ENCODE measurements at regions not wholly inside any gene's neighbourhood (a gene's known extent, or its start where the extent isn't known, plus 50 kb on each side); places are given as distances from the start of the nearest gene placed in this dataset.

DNA sequence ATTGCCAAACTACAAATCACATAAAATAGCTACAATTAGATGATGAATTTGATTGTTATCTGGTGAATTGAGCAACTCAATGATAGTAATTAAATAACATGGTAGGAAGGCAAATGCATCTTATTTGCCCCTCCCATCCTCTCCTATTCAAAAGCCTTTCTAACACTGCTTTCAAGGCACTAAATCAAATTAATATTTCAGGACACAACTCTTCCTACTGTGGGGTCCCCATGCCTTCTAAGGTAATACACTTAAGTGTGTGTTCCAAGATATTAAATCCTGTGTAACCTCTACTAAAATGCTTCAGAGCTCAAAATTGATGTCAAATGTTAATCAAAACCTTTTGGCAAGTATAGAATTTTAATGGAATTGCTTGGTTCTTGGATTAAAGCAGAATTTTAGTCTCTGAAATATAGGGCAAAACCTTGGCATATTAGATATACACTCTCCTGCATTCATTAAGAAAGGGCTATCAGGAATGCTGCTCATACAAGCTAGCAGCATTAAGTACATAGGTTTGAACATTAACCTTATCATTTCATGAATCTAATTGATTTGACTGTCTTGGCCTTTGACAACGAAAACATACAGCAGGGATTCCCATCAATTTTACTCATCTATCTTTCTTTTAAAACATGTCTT is 371.8 kb upstream of the GALNTL6 start:
- ChIA-PET POLR2A (no interaction called here), CTCF (interaction anchor here (0.6 kb wide), 1 partner anchor 137 kb away, joined by 4 read pairs; no protein-coding TSS in a partner anchor)
- peaks cover 5% of the 10 kb centered on the region; the same call in 1 of the 2 replicates for H3K9me3 ChIP-seq (ENCODE audit: control insufficient read depth, insufficient read depth, low read length)
- no peaks in the 10 kb centered on the region for H3K27me3 ChIP-seq (ENCODE audit: control insufficient read depth, insufficient read depth, low read length)
- H3K27ac ChIP-seq (ENCODE audit: low read depth, low read length), result no peak overlapping the region
- no peak for DNase-seq (ENCODE audit: low read depth, low spot score)
- H3K4me3 ChIP-seq (ENCODE audit: low read depth, low read length), result no peak overlapping the region
- TF ChIP-seq CTCF (IDR thresholded peaks at IDR 0.05; ENCODE audit: low read depth, low read length), result no peak

DNA sequence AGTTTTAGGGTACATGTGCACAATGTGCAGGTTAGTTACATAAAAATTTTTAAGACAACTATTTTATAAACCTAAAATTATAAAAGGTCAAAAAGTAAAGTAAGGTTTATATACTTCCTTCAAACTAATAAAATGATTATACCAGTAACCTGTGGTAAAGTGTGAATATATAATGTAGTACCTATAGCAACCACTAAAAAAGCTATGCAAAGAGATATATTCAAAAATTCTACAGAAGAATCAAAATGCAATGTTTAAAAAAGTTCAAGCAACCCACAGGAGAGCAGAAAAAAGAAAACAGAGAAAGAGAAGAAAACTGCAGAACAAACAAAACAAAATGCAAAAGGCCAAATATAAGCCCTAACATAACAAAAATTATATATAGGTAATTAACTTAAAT is 379.5 kb upstream of the GALNTL6 start:
- ChIA-PET CTCF (no interaction called here), POLR2A (no interaction called here)

GRCh38 chr4:171432536-171432935 is 380.7 kb upstream of the GALNTL6 start:
- Histone ChIP-seq H3K4me3 (ENCODE audit: low read depth, low read length) (no peak overlapping the region), H3K27me3 (ENCODE audit: control insufficient read depth, insufficient read depth, low read length) (no peaks in the 10 kb centered on the region), H3K9me3 (ENCODE audit: control insufficient read depth, insufficient read depth, low read length) (no peaks in the 10 kb centered on the region), H3K27ac (ENCODE audit: low read depth, low read length) (no peak overlapping the region)
- DNase-seq (ENCODE audit: low read depth, low spot score), result no peak
- CTCF ChIA-PET, result interaction anchor here (0.6 kb wide), 1 partner anchor 125 kb away, joined by 4 read pairs; no protein-coding TSS in a partner anchor
- TF ChIP-seq CTCF (IDR thresholded peaks at IDR 0.05; ENCODE audit: low read depth, low read length), result no peak
- POLR2A ChIA-PET, result no interaction called here

More for the DNA sequence above, 379.5 kb upstream of the GALNTL6 start:
- no peaks in the 10 kb centered on the region for H3K27me3 ChIP-seq (ENCODE audit: control insufficient read depth, insufficient read depth, low read length)
- DNase-seq (ENCODE audit: low read depth, low spot score), result no peak
- TF ChIP-seq CTCF (IDR thresholded peaks at IDR 0.05; ENCODE audit: low read depth, low read length), result no peak
- no peak overlapping the region for H3K4me3 ChIP-seq (ENCODE audit: low read depth, low read length)
- H3K9me3 ChIP-seq (ENCODE audit: control insufficient read depth, insufficient read depth, low read length), result no peaks in the 10 kb centered on the region
- H3K27ac ChIP-seq (ENCODE audit: low read depth, low read length), result no peak overlapping the region

DNA sequence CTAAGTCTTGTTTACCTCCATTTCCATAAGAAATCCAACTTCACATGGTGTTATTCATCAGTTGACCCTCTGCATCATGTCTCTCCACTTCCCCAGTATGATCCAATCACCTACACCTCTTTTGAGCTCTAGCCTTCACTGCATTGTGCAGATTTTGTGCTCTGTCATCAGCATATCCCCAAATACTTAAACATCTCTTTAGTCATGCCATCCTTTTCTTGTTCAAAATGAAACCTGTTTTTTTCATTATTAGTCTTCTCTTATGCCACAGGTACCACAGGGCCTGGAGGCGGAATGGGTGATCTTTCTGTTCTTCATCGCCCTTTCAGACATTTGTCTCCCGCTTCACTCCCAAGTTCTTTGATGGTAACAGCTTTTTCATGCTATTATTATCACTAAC is 382.7 kb upstream of the GALNTL6 start:
- TF ChIP-seq CTCF (IDR thresholded peaks at IDR 0.05; ENCODE audit: low read depth, low read length), result no peak
- no peaks in the 10 kb centered on the region for H3K27me3 ChIP-seq (ENCODE audit: control insufficient read depth, insufficient read depth, low read length)
- H3K27ac ChIP-seq (ENCODE audit: low read depth, low read length), result no peak overlapping the region
- H3K9me3 ChIP-seq (ENCODE audit: control insufficient read depth, insufficient read depth, low read length), result no peaks in the 10 kb centered on the region
- DNase-seq (ENCODE audit: low read depth, low spot score), result no peak
- ChIA-PET CTCF (no interaction called here), POLR2A (no interaction called here)
- H3K4me3 ChIP-seq (ENCODE audit: low read depth, low read length), result no peak overlapping the region

DNA sequence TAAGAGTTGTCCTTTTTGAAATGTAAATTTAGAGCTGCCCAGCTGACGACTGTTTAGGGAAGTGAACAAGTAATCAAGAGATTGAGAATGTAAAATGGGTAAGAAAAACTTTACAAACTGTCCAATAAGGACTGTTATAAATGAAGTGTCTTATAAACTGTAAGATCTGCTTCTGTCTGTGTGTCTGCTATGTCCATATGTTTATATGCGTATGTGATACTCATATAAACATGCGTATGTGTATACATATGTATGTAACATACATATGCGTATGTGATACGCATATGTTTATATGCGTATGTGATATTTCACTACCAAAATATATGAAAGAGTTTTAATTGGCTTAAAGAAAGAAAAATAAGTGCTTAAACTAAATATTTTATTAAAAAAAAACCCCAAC is 416.0 kb upstream of the GALNTL6 start:
- no peak overlapping the region for H3K27ac ChIP-seq (ENCODE audit: low read depth, low read length)
- H3K27me3 ChIP-seq (ENCODE audit: control insufficient read depth, insufficient read depth, low read length), result no peaks in the 10 kb centered on the region
- no peak for TF ChIP-seq CTCF (IDR thresholded peaks at IDR 0.05; ENCODE audit: low read depth, low read length)
- ChIA-PET CTCF (no interaction called here), POLR2A (no interaction called here)
- DNase-seq (ENCODE audit: low read depth, low spot score), result no peak
- H3K4me3 ChIP-seq (ENCODE audit: low read depth, low read length), result no peak overlapping the region
- peaks cover 21% of the 10 kb centered on the region for H3K9me3 ChIP-seq (ENCODE audit: control insufficient read depth, insufficient read depth, low read length)
